OCI-LY1 (cell line): ENCODE measurements at regions not wholly inside any gene's neighbourhood (a gene's known extent, or its start where the extent isn't known, plus 50 kb on each side); places are given as distances from the start of the nearest gene placed in this dataset.

Experiments used
- H2AFZ ChIP-seq: fragments of 200-600 bp; sonication (generic), shearing (Covaris generic); 2 replicates; pipeline ENCODE4 v1.6.0; 2014; ENCODE audit warnings: antibody characterized with exemption, mild to moderate bottlenecking, low read length
- H3F3A ChIP-seq: fragments of 200-600 bp; sonication (generic), shearing (Covaris generic); 2 replicates; pipeline ENCODE4 v1.6.0; 2014; ENCODE audit warnings: mild to moderate bottlenecking, antibody characterized with exemption, low read length, moderate library complexity; ENCODE audit not compliant: insufficient read depth
- H3K27ac ChIP-seq: fragments of 200-600 bp; sonication (generic); 2 replicates; pipeline ENCODE4 v1.5.1; 2014; ENCODE audit warnings: low read length, mixed run types, mild to moderate bottlenecking, low read depth; ENCODE audit not compliant: poor library complexity, severe bottlenecking
- H3K27me3 ChIP-seq: fragments of 200-600 bp; sonication (generic); 2 replicates; pipeline ENCODE4 v1.6.0; 2014; ENCODE audit warnings: antibody characterized with exemption, mild to moderate bottlenecking, low read length, moderate library complexity; ENCODE audit not compliant: insufficient read depth
- H3K36me3 ChIP-seq: fragments of 200-600 bp; sonication (generic); 2 replicates; pipeline ENCODE4 v1.6.1; 2014; ENCODE audit warnings: mild to moderate bottlenecking, antibody characterized with exemption, low read length, moderate library complexity, mixed read lengths; ENCODE audit not compliant: insufficient read depth
- H3K4me1 ChIP-seq: fragments of 200-600 bp; sonication (generic); 2 replicates; pipeline ENCODE4 v1.5.1; 2014; ENCODE audit warnings: mild to moderate bottlenecking, low read length, moderate library complexity; ENCODE audit not compliant: insufficient read depth, severe bottlenecking
- H3K4me2 ChIP-seq: fragments of 200-600 bp; sonication (generic), shearing (Covaris generic); 2 replicates; pipeline ENCODE4 v1.6.1; 2014; ENCODE audit warnings: low read length
- H3K4me3 ChIP-seq: fragments of 200-600 bp; sonication (generic); 2 replicates; pipeline ENCODE4 v1.5.1; 2014; ENCODE audit warnings: low read length, low read depth, mild to moderate bottlenecking, mixed read lengths; ENCODE audit not compliant: poor library complexity, severe bottlenecking
- H3K79me2 ChIP-seq: fragments of 200-600 bp; shearing (Covaris generic); 2 replicates; pipeline ENCODE4 v1.6.1; 2016; ENCODE audit warnings: mixed run types, low read length, mixed read lengths; ENCODE audit not compliant: insufficient read depth
- H3K9ac ChIP-seq: fragments of 200-600 bp; sonication (generic), shearing (Covaris generic); 2 replicates; pipeline ENCODE4 v1.6.1; 2014; ENCODE audit warnings: mild to moderate bottlenecking, low read length, mixed read lengths
- H3K9me2 ChIP-seq: fragments of 200-600 bp; sonication (generic), shearing (Covaris generic); 2 replicates; pipeline ENCODE4 v1.6.1; 2014; ENCODE audit warnings: low read depth, mild to moderate bottlenecking, low read length, mixed read lengths
- H3K9me3 ChIP-seq: fragments of 200-600 bp; shearing (Covaris generic); 2 replicates; pipeline ENCODE4 v1.6.1; 2014; ENCODE audit warnings: low read length, mixed read lengths
- H4K20me1 ChIP-seq: fragments of 200-600 bp; sonication (generic), shearing (Covaris generic); 2 replicates; pipeline ENCODE4 v1.6.0; 2016; ENCODE audit warnings: mild to moderate bottlenecking, low read length; ENCODE audit not compliant: insufficient read depth
- EZH2 ChIP-seq: fragments of 200-600 bp; sonication (generic), shearing (Covaris generic); IDR thresholded peaks from 2 replicates; pipeline ENCODE4 v1.8.0; 2017; ENCODE audit warnings: borderline replicate concordance, mixed run types, mild to moderate bottlenecking, antibody characterized with exemption, low read length, moderate library complexity, mixed read lengths
- TF ChIP-seq, protein P1 (sequence below): fragments of 200-600 bp; sonication (generic), shearing (Covaris generic); IDR thresholded peaks from 2 replicates; pipeline ENCODE4 v1.5.1; 2017; ENCODE audit warnings: mild to moderate bottlenecking, antibody characterized with exemption, low read length, moderate library complexity, mixed read lengths

DNA sequence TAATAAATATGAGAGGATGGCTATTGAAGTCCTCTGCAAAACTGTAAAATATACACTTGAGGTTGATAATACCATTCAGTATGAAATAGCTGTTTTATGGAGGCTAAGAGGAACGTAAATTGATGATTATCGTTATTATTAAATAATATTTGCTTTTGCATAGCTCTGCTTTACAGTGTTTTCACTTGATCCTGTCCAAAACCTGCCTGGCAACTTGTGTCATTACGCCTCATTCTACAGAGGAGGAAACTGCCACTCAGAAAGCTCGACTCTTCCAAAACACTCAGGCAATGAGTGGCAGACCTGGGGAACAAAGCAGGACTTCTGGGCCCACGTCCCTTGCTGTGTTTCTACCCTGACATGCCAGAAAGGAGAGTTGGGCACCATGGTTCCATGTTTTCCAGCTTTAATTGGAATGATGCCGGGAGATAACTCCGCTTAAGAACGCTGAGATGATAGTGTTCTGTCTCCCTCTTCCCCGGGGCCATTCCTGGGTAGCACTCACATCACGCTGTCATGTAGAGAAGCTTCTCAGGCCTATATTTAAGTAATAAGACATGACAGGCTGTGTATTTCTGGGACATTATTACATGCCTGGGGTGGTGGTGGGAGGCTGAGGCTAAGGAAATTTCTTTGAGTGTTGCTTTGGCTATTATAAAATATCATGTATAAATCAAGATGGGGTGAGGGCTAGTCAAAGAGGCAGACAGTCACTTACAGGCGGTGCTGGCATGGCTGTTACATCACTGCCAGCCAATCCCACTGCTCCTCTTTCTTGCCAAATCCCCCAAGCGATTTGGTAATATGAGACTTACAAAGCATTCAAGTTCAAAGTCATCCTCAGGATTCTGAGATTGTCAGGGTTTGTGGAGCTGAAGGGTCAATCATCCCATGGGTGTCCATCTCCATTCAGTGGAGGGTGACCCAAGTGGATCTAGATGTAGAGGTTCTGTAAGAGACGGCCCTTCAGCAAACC is 501.7 kb downstream of the INSC start:
- no peak overlapping the region for H3K27ac ChIP-seq
- H3K9ac ChIP-seq, result no peak overlapping the region
- H3K9me3 ChIP-seq, result no peaks in the 10 kb centered on the region
- H3K9me2 ChIP-seq, result no peaks in the 10 kb centered on the region
- no peak overlapping the region for H3K4me2 ChIP-seq
- no peak overlapping the region for H2AFZ ChIP-seq
- H3K36me3 ChIP-seq, result no peaks in the 10 kb centered on the region
- H3K27me3 ChIP-seq, result no peaks in the 10 kb centered on the region
- no peaks in the 10 kb centered on the region for H3F3A ChIP-seq
- H3K4me1 ChIP-seq, result no peaks in the 10 kb centered on the region
- no peaks in the 10 kb centered on the region for H4K20me1 ChIP-seq
- no peaks in the 10 kb centered on the region for H3K79me2 ChIP-seq
- H3K4me3 ChIP-seq, result no peak overlapping the region
- TF ChIP-seq EZH2, result no peak
- TF ChIP-seq, protein P1, sequence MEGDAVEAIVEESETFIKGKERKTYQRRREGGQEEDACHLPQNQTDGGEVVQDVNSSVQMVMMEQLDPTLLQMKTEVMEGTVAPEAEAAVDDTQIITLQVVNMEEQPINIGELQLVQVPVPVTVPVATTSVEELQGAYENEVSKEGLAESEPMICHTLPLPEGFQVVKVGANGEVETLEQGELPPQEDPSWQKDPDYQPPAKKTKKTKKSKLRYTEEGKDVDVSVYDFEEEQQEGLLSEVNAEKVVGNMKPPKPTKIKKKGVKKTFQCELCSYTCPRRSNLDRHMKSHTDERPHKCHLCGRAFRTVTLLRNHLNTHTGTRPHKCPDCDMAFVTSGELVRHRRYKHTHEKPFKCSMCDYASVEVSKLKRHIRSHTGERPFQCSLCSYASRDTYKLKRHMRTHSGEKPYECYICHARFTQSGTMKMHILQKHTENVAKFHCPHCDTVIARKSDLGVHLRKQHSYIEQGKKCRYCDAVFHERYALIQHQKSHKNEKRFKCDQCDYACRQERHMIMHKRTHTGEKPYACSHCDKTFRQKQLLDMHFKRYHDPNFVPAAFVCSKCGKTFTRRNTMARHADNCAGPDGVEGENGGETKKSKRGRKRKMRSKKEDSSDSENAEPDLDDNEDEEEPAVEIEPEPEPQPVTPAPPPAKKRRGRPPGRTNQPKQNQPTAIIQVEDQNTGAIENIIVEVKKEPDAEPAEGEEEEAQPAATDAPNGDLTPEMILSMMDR, result no peak

DNA sequence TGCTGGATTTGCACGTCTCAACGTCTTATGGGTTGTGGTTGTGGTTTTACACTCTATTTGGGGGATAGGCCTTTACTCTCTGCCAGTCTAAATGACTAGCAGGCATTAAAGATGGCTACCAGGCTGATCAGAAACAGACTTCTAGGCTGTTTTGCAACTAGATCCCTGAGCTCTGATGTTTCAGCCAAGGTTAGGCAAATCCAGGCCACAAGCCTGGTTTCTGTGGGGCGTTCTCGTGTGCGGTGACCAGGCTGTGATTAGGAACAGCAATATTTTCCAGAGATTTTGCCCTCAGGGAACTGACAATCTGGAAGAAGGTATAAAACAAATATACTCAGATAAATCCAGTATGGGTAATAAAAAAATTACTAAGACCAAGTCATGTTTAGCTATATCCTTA is 502.4 kb downstream of the INSC start:
- Histone ChIP-seq H3K4me2 (no peak overlapping the region), H3F3A (no peaks in the 10 kb centered on the region), H3K9me3 (no peaks in the 10 kb centered on the region), H3K27me3 (no peaks in the 10 kb centered on the region), H3K4me1 (no peaks in the 10 kb centered on the region), H3K9ac (no peak overlapping the region), H2AFZ (no peak overlapping the region), H3K4me3 (no peak overlapping the region), H3K79me2 (no peaks in the 10 kb centered on the region), H3K27ac (no peak overlapping the region), H3K9me2 (no peaks in the 10 kb centered on the region), H4K20me1 (no peaks in the 10 kb centered on the region), H3K36me3 (no peaks in the 10 kb centered on the region)
- no peak for TF ChIP-seq EZH2
- TF ChIP-seq, protein P1, result no peak

GRCh38 chr11:15618583-15619032 is 503.9 kb downstream of the INSC start:
- H3K4me1 ChIP-seq, result no peaks in the 10 kb centered on the region
- H3F3A ChIP-seq, result no peaks in the 10 kb centered on the region
- H3K9me3 ChIP-seq, result no peaks in the 10 kb centered on the region
- no peak overlapping the region for H2AFZ ChIP-seq
- H3K9me2 ChIP-seq, result no peaks in the 10 kb centered on the region
- H3K27me3 ChIP-seq, result no peaks in the 10 kb centered on the region
- no peak overlapping the region for H3K9ac ChIP-seq
- no peak overlapping the region for H3K4me3 ChIP-seq
- no peak overlapping the region for H3K4me2 ChIP-seq
- H3K79me2 ChIP-seq, result no peaks in the 10 kb centered on the region
- no peaks in the 10 kb centered on the region for H4K20me1 ChIP-seq
- H3K27ac ChIP-seq, result no peak overlapping the region
- H3K36me3 ChIP-seq, result no peaks in the 10 kb centered on the region
- TF ChIP-seq, protein P1, result no peak
- no peak for TF ChIP-seq EZH2
